HG02981 (cell line): ENCODE measurements at regions not wholly inside any gene's neighbourhood (a gene's known extent, or its start where the extent isn't known, plus 50 kb on each side); places are given as distances from the start of the nearest gene placed in this dataset.
"Not testable (repeated sequence)": the region's sequence is repeated elsewhere in the genome, so short reads cannot be mapped to it uniquely, and the experiment has no call there.

Experiments
- ATAC-seq: cut with Tn5 transposase; IDR thresholded peaks from one replicate; pipeline ENCODE4 v1.9.1; 2021; ENCODE audit warnings: mild to moderate bottlenecking, moderate library complexity; ENCODE audit not compliant: unreplicated experiment

- not testable (repeated sequence) for ATAC-seq
Measured at GRCh38 chr20:41731198-41731597, 113.0 kb upstream of the CHD6 start.

GRCh38 chr20:41727681-41728080, 109.5 kb upstream of the CHD6 start:
- not testable (repeated sequence) for ATAC-seq

- ATAC-seq, result no peak
Measured at GRCh38 chr20:41726727-41727126, 108.5 kb upstream of the CHD6 start.

- ATAC-seq, result no peak
Measured at GRCh38 chr20:41719151-41719550, 101.0 kb upstream of the CHD6 start.

- no peak for ATAC-seq
Measured at GRCh38 chr20:41717483-41717882, 99.3 kb upstream of the CHD6 start.

- ATAC-seq, result no peak
Measured at GRCh38 chr20:41716911-41717310, 98.7 kb upstream of the CHD6 start.

GRCh38 chr20:41716436-41716835, 98.3 kb upstream of the CHD6 start:
- ATAC-seq, result no peak

GRCh38 chr20:41715526-41715925, 97.3 kb upstream of the CHD6 start:
- no peak for ATAC-seq

- ATAC-seq, result no peak
Measured at GRCh38 chr20:41714030-41714429, 95.9 kb upstream of the CHD6 start.

- ATAC-seq, result no peak
Measured at GRCh38 chr20:41704896-41705295, 86.7 kb upstream of the CHD6 start.

GRCh38 chr20:41702647-41703046, 84.5 kb upstream of the CHD6 start:
- ATAC-seq, result no peak

GRCh38 chr20:41701588-41702348, 83.6 kb upstream of the CHD6 start:
- ATAC-seq, result no peak

GRCh38 chr20:41699673-41700072, 81.5 kb upstream of the CHD6 start:
- ATAC-seq, result not testable (repeated sequence)

GRCh38 chr20:41697861-41698559, 79.8 kb upstream of the CHD6 start:
- no peak for ATAC-seq

GRCh38 chr20:41696428-41696827, 78.3 kb upstream of the CHD6 start:
- no peak for ATAC-seq

GRCh38 chr20:41694796-41695195, 76.6 kb upstream of the CHD6 start:
- ATAC-seq, result no peak

GRCh38 chr20:41693136-41693979, 75.2 kb upstream of the CHD6 start:
- ATAC-seq, result peak; percentile 82

GRCh38 chr20:41692479-41693135, 74.4 kb upstream of the CHD6 start:
- peak; percentile 41 for ATAC-seq

GRCh38 chr20:41691443-41691842, 73.3 kb upstream of the CHD6 start:
- ATAC-seq, result no peak

GRCh38 chr20:41690702-41691101, 72.5 kb upstream of the CHD6 start:
- no peak for ATAC-seq

- no peak for ATAC-seq
Measured at GRCh38 chr20:41686961-41687360, 68.8 kb upstream of the CHD6 start.
